DMS53 treated with DMSO at 0.1 percent for 48 hours (cell line): ENCODE measurements at regions not wholly inside any gene's neighbourhood (a gene's known extent, or its start where the extent isn't known, plus 50 kb on each side); places are given as distances from the start of the nearest gene placed in this dataset.

Source experiments
- DNase-seq: peaks from one replicate; lab custom pipeline; 2025; ENCODE audit not compliant: unreplicated experiment; lab: John Stamatoyannopoulos, UW

DNA sequence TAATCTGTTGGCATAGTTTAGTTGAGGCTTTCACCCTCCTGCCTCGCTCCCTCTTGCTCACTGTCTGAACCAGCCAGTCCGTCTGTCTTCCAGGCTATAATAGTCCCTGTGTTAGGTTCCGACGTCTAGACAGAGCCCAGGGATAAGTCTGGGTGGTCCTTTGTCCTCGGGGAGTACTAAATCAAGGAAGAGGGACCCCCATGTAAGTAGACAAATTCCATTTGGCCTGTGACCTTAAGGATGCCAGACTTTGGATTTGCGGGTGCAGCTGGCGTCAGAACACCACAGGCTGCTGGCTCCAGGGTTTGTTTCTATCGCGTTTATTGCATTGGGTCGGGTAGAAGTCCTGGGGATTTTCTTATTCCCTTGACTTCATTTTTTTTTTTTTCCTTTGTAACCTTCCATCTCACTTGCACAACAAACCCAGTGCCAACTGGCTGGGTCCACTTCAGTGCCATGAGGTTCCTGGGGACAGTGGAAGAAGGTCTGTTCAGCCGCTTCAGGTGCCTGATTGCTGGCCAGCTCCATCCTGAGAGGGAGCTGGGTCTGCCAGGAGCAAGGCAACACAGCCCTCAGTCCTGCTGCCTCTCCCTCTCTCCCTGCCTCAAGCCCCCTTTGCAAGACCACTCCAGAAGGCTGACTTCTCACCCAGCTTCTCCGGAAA is 95.4 kb upstream of the KLHL25 start:
- DNase-seq: no peak

DNA sequence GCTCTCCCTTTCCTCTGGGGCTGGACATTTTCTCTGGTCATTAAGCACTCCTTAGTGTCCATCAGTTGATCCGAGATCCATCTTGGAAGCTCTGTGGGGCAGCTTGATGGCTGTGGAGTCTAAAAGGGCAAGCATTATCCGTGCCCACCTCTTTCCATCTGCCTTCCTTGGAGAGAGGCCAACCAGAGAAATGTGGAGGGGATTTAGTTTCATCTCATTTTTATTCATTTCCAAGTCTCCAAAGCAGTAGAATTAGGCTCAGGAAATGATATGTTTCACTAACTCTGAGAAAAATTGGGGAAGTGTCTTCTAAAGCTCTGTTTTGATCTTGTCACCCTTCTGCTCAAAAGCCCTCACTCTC is 95.9 kb upstream of the KLHL25 start:
- DNase-seq: no peak

DNA sequence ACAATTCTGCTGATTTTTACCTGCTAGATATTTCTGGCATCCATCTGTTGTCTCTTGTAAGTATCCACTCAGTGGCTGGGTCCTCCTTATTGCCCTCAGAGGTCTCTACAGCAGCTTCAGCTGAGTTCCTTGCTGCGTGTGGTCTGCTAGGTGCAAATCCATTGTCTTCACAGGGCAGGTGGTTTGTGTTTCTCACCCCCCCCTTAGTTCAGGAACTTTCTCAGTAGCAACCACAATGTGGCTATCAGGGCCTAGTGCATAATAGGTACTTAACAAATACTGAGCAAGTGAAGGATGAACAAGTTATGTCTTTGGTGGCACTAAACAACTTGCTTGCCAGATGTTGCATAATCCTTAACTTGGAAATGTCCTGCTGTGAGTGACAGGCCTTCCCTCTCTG is 96.7 kb upstream of the KLHL25 start:
- no peak for DNase-seq

DNA sequence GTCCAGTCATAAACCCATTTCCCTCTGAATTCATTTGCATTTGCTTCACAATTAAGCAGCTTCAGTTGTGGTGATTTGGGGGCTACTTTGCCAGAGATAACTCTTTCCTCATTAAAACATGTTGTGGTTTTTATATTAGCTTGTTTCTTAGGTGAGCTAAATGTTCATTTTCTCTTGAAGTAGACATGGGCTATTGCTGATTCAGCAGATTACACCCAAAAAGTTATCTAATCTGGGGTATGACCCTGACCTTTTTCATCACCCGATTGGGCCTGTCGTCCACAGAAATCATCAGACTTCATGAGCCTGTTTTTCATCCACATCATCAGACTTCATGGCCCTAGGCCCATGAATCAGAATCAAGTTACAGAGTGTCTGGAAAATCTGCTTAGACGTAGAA is 97.5 kb upstream of the KLHL25 start:
- no peak for DNase-seq

DNA sequence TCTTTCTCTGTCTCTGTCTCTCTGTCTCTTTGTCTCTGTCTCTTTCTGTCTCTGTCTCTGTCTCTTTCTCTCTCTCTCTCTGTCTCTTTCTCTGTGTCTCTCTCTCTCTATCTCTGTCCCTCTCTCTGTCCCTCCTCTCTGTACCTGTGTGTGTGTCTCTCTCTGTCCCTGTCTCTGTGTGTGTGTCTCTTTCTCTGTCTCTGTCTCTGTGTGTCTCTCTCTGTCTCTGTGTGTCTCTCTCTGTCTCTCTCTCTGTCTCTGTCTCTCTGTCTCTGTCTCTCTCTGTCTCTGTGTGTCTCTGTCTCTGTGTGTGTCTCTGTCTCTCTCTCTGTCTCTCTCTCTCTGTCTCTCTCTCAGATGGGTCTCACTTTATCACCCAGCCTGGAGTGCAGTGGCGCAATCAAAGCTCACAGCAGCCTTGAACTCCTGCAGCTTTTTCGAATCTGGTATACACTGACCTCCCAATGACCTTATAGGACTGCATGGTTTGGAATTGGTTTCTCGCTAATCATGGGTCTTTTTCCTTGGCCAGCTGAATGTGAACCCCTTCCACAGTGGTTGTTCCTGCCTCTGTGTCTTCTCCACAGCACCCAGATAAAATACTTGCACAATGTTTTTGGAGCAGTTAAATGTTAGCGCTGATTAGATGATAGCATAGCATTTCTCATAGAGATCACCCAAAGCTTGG is 102.6 kb upstream of the KLHL25 start:
- no peak for DNase-seq

DNA sequence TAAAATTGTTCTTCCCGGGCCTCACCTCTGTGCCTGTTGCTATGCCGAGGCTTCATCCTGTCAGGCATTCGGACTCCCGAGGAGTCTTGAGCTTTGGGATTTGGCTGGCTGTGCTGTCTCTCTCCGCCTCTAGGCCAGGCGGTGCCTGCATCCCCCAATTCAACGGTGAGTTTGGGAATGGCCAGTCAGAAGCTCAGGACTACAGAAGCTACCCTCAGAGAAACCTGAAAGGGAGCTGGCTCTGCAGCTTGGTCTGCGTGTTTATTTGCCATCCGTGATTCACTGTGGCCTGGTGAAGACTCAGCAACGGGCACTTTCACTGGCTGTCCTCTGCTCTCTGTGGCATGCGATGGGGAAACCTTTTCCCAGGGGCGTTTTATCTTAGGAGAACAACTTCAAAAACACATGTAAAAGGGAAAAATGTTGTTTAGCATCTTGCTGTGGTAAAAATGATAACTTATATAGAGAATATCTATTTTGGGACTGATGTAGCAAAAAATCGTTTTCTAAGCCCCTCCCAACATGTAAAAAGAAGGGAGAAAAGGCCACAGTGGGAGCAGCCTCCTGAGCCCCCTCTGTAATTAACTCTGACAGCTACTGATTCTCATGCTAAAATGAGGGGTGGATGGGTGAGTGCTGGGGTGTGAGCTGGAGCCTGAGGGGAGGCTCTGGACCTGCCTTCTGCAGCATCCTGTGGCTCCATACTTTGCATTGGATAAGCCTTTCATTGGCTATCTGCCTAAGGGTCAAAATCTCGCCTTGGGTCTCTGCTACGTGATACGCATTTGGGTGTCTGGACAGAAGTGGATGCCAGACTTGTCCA is 103.4 kb upstream of the KLHL25 start:
- DNase-seq: no peak

DNA sequence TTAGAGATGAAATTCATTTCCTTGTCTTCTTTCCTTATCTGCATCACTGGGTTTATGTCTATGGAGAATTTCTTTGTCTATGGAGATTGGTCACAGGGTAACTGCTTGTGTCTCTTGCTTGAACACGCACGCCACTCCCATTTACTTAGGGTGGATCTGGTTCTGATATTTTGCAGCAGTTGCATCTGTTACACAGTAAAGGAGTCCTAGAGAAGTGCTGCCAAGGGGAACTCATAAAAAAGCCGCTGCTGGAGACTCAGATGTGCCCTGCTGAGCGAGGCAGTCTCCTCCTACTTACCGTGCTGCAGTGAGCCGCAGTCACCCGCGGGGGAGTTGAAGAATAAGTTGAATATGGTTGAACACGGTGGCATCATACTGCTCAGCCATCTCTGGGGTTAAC is 105.2 kb upstream of the KLHL25 start:
- DNase-seq: no peak

DNA sequence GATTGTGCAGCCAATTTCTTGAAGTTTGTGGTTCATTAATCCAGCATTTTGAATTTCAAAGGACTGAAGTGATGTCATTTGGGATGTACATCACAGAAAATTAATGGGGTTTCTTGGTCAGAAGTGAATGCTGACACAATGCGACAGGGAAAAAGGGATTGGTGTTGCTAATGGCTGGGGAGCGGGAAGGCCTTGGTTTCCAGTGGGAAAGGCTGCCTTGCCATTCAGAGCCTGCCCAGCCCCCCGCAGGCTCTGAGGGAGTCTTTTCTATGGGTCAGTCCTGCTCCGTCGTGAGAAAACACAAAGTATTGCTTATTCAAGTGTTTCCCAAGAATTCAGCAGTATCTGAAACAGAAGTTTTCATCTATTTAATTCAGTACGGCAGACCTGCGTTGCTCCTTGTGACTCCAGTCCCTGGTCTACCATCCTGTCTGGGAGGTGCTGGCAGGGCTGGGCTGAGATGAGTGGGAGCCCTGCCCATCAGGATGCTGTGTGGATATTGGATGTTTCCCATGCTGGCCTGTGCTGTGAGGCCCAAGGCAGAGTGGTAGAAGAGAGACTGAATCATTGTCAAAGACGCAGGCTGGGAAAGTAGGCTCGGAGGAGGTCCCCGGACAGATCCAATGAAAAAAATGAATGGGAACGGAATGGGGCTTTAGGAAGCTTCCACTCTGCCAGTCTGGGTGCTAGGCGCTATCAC is 111.2 kb upstream of the KLHL25 start:
- DNase-seq: no peak

DNA sequence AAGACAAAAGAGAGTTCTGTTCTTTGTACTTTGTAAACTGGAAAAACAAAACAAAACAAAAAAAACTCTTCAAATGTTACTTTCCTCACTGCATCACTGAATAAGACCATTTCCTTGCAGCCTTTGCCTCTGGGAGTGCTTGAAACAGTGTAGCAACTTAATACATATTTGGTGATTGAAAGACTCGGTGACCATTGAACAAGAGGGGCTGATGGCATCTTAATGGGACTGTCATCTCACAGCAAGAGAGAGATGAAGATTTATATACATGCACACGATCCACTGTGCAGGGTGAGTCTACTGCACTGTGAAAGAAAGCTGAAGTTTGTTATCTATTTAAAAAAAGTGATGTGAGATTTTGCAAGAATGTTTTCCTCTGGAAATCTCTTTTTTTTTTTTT is 111.9 kb upstream of the KLHL25 start:
- DNase-seq: no peak

DNA sequence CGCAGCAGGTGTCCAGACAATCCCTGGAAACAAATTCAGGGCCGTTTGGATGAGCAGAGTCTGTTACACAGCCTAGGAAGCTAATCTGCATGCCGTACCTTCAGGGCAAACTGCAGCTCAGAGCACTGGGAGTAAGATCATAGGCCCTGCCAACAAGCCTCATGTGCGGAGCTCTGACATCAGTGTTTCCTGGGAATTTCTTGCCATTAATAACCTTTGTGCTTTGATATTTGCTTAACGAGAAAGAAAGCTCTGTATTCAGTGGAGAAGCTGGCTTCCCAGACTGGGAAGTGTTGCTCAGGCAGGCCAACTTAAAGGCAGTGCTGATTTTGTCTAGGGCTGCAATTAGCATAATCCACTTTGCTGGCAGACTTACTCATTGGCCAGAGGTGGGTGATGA is 116.1 kb upstream of the KLHL25 start:
- no peak for DNase-seq

DNA sequence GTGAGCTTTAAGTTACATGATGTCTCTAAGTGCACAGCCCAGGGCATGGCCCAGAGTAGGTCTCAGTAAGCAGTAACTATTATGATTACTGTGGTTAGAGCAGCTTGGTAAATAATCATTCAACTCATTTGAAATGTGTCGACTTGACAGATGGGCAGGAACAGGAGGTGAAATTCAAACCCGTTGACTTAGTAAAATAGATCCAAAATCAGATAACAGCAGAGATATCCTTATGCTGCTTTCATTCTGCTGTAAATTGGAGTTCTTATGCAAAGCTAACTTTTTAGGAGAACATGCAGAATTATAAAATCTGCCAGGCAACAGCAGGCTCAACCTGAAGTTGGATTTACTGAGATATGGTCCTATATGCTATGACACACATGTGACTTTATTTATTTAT is 118.7 kb upstream of the KLHL25 start:
- no peak for DNase-seq

DNA sequence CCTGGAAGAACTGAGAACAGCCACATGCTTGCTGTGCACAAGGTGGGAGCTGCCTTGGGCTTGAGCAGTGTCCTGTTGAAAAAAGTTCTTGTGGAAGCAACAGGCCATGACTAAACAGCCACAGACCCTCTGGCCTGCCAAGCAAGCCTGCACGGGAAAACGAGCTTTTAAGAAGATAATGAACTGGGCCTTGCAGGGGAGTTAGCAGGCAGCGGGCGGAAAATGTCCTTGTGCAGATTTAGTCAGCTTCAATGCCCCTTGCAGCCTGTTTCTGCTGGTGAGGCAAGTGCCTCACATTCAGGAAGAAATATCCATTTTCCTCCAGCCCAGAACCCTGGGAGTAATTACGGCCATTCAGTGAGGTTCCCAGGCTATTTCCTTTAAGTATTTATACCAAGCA is 126.2 kb upstream of the KLHL25 start:
- DNase-seq: no peak

DNA sequence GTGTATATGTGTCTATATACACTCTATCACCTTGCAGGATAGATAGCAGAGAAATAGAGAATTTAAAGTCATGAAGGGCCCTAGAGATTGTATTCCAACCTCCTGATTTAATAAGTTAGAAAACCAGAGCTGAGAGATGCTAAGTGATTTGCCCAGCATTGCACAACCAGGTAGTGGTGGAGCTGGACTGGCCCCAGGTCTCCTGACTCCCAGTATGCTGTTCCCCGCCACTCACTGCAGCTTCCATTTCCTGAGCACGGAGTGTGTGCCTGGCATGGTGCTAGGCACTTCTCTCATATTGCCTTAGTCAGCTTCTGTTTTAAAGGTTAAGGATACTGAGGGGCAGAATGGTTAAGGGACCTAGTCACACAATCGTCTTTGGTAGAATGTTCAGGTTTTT is 129.4 kb upstream of the KLHL25 start:
- DNase-seq: no peak

DNA sequence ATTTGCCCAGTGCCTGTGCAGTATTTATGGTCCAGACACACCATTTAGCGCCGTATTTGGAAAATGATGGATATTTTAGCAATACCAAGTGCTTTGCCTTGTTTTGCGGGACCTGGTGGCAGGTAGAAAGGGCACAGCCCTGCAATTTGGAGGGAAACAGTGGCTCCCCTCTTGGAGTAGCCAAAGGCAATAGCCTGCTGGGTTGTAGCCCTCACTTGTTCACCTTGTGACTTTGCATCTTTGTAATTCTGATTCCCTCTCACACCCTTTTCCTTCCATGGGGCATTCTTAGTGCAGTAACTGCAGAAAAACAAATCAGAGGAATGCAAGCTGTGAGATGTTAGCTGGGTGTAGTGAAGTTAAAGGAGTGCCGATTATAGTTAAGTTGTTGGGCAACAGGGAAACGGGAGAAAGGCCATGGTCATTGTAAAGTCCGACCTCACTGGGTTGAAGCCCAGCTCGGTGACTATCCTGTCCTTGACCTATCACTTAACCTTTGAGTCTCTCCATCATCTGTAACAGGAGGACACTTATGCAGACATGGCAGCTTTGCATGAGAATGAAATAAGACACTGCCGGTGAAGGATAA is 131.0 kb upstream of the KLHL25 start:
- DNase-seq: no peak

DNA sequence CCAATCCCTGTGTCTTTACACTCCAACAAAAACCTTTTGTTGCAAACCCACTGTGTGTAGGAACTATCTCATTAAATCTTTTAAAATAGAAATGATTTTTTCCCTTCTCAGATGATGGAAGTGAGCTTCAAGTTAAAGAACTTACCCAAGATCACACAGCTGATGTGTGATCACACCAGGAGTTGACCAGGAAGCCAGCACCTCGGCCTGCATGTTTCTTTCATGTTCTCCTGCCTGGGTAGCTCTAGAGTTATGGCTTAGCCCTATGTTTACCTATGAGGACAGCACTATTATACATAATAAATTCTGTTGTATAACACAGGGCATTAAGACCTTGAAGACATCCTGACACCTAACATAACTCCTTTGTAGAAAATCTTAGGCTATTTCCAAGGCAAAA is 132.1 kb upstream of the KLHL25 start:
- DNase-seq: no peak

DNA sequence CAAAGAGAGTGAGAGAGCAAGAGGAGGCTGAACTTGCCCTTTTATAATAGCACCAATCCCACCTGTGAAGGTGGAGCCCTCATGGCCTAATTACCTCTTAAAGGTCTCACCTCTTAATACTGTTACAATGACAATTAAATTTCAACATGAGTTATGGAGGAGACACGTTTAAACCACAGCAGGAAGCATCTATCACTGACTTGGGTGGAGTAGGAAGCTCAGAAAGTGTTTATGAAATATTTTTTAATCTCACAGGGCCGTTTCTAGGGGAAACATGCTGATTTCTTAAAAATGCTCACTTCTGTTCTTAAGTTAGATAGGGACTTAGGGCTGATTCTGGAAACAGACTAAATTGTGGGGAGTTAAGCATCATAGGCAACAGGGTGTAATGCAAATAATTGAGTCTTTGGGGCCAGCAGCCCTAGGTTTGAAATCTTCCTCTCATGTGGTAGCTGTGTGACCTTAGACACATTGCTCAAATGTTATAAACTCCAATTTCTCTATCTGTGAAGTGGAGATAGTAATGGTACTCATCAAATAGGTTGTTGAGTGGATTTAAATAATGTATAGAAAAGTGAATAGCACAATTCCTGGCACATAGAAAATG is 133.3 kb upstream of the KLHL25 start:
- no peak for DNase-seq

DNA sequence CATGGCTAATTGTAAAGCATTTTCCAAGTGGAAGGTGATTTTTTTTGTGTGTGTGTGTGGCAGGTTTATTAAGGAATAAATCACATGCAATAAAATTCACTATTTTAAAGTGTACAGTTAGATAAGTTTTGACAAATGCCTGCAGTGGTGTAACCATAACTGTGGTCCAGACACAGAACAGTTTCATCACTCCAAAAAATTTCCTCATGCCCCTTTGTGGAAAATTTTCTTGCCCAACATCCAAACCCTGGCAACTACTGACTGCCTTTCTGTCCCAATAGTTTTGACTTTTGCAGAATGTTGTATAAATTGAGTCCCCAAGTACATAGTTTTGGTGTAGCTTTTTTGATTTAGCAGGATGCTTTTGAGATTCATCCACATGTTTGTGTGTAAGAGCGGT is 135.1 kb upstream of the KLHL25 start:
- no peak for DNase-seq

DNA sequence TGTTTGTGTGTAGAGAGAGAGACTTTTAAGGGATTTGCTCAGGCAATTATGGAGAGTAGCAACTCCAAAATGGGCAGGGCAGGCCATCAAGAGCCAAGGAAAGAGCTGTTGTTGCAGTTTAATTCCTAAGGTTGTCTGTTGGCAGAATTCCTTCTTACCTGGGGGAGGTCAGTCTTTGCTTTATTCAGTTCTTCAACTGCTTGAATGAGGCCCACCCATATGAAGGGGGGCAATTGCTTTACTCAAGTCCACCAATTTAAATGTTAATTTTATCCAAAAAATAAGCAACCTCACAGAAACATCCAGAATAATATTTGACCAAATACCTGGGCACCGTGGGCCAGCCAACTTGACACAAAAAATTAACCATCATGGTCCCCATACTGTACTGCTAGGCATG is 137.7 kb upstream of the KLHL25 start:
- DNase-seq: no peak

DNA sequence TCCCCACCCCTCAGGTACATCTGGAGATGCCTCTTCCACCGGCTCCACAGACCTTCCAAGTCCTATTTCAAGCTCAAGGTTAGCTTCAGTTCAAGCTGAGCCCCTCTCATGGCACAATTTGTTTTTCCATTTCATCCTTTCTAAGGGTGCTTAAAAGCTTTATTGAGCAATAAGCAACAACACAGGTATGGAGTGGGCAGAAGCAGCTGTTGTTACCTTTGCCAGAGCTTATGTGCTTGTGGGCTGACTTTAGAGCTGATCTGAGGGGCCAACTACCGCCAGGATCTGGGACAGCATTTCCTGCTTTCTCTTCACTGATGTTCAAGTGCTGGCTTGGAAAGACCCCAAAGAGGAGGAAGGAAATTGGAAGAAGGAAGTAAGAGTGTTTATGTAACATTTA is 140.0 kb upstream of the KLHL25 start:
- no peak for DNase-seq

DNA sequence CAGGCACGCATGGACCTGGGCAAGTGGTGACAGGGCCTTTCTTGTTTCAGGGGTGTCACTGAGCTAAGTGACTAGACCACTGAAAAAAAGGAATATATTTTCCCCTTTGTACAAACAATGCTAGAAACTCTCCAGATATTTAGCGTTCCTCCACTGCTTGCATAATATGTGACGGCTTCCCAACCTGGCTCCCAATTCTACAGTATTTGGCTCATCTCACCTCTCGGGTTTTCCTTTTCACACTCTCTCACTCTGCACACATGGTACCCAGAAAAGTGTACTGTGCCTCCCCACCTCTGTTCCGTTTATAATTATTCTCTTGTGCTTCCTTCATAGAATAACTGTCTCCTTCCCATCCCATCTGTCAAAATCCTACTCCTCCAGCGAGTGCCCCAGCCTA is 140.5 kb upstream of the KLHL25 start:
- no peak for DNase-seq

DNA sequence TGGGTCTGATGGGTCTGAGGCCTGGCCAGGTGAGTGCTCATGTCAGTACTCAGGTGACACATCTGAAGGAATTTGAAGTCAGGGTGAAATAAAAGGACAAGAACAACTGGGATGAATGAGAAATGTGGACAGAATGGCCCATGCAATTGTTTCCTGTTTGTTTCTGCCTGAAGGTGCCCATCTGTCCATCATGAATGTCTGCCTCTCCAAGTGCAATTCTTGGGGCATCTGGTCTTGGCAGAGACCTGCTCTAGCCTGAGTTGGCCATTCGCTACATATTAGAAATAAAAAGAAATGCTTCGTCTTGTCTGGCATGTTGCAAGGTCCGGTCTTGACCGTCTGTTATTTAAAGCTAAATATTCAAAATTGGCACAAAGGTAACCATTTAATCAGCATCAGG is 142.0 kb upstream of the AGBL1 start:
- DNase-seq: no peak
